ENCODE measurements at regions not wholly inside any gene's neighbourhood (a gene's known extent, or its start where the extent isn't known, plus 50 kb on each side); places are given as distances from the start of the nearest gene placed in this dataset.

GRCh38 chr2:204298404-204298803 is 246.9 kb upstream of the PARD3B start:
- TF ChIP-seq, protein P1, sequence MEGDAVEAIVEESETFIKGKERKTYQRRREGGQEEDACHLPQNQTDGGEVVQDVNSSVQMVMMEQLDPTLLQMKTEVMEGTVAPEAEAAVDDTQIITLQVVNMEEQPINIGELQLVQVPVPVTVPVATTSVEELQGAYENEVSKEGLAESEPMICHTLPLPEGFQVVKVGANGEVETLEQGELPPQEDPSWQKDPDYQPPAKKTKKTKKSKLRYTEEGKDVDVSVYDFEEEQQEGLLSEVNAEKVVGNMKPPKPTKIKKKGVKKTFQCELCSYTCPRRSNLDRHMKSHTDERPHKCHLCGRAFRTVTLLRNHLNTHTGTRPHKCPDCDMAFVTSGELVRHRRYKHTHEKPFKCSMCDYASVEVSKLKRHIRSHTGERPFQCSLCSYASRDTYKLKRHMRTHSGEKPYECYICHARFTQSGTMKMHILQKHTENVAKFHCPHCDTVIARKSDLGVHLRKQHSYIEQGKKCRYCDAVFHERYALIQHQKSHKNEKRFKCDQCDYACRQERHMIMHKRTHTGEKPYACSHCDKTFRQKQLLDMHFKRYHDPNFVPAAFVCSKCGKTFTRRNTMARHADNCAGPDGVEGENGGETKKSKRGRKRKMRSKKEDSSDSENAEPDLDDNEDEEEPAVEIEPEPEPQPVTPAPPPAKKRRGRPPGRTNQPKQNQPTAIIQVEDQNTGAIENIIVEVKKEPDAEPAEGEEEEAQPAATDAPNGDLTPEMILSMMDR (IDR thresholded peaks at IDR 0.05; ENCODE audit: low read depth, low read length, poor library complexity, severe bottlenecking): no peak
- no peak for TF ChIP-seq EZH2phosphoT487 (IDR thresholded peaks at IDR 0.05; ENCODE audit: borderline replicate concordance, low read length)

Data from DOHH2 (cell line).